ENCODE measurements at regions not wholly inside any gene's neighbourhood (a gene's known extent, or its start where the extent isn't known, plus 50 kb on each side); places are given as distances from the start of the nearest gene placed in this dataset.

GRCh38 chr3:147890114-147890513 lies 480.9 kb downstream of the ZIC1 start:
- TF ChIP-seq POLR2A (IDR thresholded peaks at IDR 0.05) (no peak), POLR2AphosphoS5 (IDR thresholded peaks at IDR 0.05) (no peak), EP300 (IDR thresholded peaks at IDR 0.05) (no peak)
- TF ChIP-seq, protein P1, sequence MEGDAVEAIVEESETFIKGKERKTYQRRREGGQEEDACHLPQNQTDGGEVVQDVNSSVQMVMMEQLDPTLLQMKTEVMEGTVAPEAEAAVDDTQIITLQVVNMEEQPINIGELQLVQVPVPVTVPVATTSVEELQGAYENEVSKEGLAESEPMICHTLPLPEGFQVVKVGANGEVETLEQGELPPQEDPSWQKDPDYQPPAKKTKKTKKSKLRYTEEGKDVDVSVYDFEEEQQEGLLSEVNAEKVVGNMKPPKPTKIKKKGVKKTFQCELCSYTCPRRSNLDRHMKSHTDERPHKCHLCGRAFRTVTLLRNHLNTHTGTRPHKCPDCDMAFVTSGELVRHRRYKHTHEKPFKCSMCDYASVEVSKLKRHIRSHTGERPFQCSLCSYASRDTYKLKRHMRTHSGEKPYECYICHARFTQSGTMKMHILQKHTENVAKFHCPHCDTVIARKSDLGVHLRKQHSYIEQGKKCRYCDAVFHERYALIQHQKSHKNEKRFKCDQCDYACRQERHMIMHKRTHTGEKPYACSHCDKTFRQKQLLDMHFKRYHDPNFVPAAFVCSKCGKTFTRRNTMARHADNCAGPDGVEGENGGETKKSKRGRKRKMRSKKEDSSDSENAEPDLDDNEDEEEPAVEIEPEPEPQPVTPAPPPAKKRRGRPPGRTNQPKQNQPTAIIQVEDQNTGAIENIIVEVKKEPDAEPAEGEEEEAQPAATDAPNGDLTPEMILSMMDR (IDR thresholded peaks at IDR 0.05), result no peak
